ENCODE measurements at regions not wholly inside any gene's neighbourhood (a gene's known extent, or its start where the extent isn't known, plus 50 kb on each side); places are given as distances from the start of the nearest gene placed in this dataset.

- TF ChIP-seq TCF7L2 (IDR thresholded peaks at IDR 0.05; ENCODE audit: borderline replicate concordance, extremely low read depth, insufficient read depth, insufficient read length) (no peak), ZNF274 (IDR thresholded peaks at IDR 0.05; ENCODE audit: low read depth, low read length) (no peak), MAX (IDR thresholded peaks at IDR 0.05) (peak; percentile 46; the same call in 1 of the 2 replicates), CTCF (IDR thresholded peaks at IDR 0.05 in 2 of 3, conservative IDR thresholded peaks at IDR 0.05 in 1 of 3; ENCODE audit: borderline replicate concordance in 1 of 3, insufficient read depth in 1 of 3, low read depth in 2 of 3, low read length in 2 of 3) (no peak), SRF (IDR thresholded peaks at IDR 0.05; ENCODE audit: low read depth) (no peak), SIN3A (IDR thresholded peaks at IDR 0.05; ENCODE audit: low read depth) (0 out of 2 replicates have a peak, but pooled peaks have one; percentile 47), EGR1 (IDR thresholded peaks at IDR 0.05; ENCODE audit: low read depth) (no peak), RAD21 (IDR thresholded peaks at IDR 0.05; ENCODE audit: low read depth) (no peak), JUND (IDR thresholded peaks at IDR 0.05) (peak; percentile 35; the same call in 1 of the 2 replicates), EZH2 (IDR thresholded peaks at IDR 0.05) (no peak), POLR2A (IDR thresholded peaks at IDR 0.05; ENCODE audit: borderline replicate concordance, extremely low read depth, insufficient read depth, insufficient read length) (no peak), POLR2AphosphoS5 (IDR thresholded peaks at IDR 0.05; ENCODE audit: low read depth, low read length) (no peak)
- TF ChIP-seq, protein P1, sequence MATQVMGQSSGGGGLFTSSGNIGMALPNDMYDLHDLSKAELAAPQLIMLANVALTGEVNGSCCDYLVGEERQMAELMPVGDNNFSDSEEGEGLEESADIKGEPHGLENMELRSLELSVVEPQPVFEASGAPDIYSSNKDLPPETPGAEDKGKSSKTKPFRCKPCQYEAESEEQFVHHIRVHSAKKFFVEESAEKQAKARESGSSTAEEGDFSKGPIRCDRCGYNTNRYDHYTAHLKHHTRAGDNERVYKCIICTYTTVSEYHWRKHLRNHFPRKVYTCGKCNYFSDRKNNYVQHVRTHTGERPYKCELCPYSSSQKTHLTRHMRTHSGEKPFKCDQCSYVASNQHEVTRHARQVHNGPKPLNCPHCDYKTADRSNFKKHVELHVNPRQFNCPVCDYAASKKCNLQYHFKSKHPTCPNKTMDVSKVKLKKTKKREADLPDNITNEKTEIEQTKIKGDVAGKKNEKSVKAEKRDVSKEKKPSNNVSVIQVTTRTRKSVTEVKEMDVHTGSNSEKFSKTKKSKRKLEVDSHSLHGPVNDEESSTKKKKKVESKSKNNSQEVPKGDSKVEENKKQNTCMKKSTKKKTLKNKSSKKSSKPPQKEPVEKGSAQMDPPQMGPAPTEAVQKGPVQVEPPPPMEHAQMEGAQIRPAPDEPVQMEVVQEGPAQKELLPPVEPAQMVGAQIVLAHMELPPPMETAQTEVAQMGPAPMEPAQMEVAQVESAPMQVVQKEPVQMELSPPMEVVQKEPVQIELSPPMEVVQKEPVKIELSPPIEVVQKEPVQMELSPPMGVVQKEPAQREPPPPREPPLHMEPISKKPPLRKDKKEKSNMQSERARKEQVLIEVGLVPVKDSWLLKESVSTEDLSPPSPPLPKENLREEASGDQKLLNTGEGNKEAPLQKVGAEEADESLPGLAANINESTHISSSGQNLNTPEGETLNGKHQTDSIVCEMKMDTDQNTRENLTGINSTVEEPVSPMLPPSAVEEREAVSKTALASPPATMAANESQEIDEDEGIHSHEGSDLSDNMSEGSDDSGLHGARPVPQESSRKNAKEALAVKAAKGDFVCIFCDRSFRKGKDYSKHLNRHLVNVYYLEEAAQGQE (IDR thresholded peaks at IDR 0.05; ENCODE audit: low read depth) = no peak
- TF ChIP-seq, protein P2, sequence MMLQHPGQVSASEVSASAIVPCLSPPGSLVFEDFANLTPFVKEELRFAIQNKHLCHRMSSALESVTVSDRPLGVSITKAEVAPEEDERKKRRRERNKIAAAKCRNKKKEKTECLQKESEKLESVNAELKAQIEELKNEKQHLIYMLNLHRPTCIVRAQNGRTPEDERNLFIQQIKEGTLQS (IDR thresholded peaks at IDR 0.05) = no peak
Observed at GRCh38 chr15:79170256-79170664, 79.7 kb upstream of the RASGRF1 start.
